ENCODE measurements at regions not wholly inside any gene's neighbourhood (a gene's known extent, or its start where the extent isn't known, plus 50 kb on each side); places are given as distances from the start of the nearest gene placed in this dataset.

DNA sequence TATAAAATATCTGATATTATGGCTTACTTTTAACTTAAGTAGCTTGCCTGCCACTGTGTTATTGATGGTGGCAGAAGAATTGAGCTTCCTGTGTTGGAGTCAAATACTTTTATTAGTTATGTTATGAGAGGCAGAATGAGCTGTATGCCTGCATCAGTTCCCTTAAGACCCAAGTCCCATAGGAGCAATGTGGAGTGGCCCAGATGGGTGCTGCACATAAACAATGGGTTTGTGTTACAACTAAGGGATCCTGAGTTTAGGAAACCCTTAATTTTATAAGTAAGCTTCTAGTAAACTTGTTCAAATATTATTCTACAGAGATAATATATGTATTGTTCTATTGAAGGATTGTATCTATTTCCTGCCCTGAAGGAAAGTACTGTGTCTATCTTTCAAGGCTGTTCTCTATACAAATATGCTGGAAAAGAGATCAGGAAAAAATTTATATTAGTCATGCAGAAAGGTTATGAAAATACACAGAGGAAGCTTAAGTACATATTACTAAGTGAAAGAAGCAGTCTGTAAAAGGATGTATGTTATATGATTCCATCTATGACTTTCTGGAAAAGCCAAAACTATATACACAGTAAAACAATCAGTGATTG, 2018.0 kb upstream of the PCDH20 start:
- DNase-seq = no peak

DNA sequence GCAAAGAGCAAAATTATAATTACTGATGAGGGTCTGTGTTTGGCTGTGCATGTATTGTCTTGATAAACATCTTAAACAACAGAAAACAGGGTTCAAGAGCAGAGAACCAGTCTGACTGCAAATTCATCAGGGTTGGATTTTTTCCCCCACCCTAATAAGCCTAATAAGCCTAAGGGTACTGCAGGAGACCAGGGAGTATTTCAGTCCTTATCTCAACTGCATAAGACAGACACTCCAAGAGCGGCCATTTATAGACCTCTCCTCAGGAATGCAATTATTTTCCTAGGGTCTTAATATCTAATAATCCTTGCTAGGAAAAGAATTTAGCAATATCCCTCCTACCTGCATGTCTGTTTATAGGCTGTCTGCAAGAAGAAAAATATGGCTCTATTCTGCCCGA, 2011.5 kb upstream of the PCDH20 start:
- DNase-seq = no peak

DNA sequence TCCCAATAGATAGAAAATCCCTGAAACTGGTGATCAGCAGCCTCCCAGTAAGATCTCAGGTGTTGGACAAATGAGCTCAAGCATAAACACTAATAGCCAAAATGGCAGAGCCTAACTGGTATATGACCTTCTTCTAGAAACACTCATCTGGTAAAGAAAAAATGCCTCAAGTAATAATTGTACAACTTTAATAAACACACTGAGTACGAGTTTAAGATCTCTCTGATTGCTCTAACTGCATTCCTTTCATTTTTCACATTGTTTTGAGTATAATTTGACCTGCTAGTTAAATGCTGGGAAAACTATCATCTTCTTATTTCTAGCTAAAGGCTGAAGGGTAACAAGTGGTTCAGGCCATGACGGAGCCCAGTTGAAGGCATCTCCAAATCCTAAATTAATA, 2009.5 kb upstream of the PCDH20 start:
- DNase-seq = no peak

DNA sequence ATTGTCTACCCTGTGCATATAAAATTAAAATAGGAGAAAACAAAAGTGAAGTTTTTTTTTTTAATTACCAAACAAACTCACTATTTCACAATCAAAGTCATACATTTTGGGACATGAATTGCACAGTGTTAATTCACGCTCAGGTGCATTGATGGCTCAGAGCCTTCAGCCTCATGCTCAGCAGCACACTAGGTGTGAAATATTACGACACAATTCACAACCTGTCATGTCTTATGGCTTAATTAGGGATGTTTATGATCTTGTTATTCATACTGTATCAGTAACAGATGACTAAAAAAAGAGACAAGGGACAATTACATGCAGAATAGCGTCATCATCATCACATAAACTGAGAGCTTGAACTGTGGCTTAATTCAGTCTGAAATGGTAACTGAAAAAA, 2005.5 kb upstream of the PCDH20 start:
- DNase-seq = no peak

- DNase-seq = no peak
These were observed 2005.0 kb upstream of the PCDH20 start for GRCh38 chr13:63420685-63421084.

DNA sequence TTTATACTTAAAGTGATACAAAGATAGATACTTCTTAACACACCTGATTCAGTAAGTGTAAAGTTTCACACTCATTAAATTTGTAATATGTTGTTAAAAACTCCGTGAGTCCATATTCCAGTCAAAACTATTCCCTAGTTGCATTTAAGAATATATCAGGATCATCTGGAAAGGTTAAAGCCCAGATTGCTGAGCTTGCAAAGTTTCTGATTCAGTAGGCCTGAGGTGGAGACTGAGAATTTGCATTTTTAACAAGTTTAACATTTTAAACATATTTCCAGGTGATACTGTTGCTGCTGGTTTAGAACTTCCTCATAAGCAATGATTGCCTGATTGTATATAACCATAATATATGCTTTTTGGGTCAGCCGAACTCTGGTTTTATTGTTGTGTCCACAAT, 1998.6 kb upstream of the PCDH20 start:
- no peak for DNase-seq

DNA sequence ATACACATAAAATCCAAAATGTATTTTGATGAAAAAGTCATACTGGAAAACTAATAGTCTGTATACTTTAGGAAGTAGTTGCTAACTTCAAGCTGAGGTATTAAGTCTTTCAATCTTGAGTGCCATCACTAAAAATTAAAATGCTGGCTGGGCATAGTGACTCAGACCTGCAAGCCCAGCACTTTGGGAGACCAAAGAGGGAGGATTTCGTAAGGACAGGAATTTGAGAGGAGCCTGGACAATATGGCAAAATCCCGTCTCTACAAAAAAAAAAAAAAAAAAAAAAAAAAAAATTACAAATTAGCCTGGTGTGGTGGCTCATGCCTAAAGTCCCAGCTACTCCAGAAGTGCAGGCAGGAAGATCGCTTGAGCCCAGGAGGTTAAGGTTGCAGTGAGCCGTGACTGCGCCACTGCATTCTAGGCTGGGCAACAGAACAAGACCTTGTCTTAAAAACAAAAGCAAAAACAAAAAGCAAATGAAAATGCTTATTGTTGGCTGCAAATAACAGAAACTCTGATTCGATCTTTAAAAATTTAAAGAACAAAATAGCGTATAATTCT, 1994.2 kb upstream of the PCDH20 start:
- DNase-seq = no peak

GRCh38 chr13:63408331-63409189, 1992.9 kb upstream of the PCDH20 start:
- DNase-seq = no peak

- no peak for DNase-seq
These were observed 1988.1 kb upstream of the PCDH20 start for GRCh38 chr13:63403733-63404132.

DNA sequence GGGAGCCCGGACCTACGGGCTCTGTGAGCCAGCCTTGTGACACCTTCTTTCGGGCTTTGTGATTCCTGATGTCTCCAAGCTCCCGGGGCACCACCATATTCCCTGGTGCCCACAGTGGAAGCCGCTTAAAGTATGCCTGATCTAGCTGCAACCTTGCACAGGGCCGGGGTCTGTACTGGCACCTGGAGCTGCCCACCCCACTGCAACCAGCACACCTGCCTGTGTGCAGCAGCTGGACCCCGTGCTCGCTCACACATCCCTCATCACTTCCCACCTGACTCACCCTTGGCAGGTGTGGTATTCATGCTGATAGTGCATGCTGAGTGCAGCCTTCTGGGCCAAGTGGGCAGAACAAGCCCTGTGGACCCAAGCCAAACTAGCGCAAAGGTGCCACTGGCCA, 1981.1 kb upstream of the PCDH20 start:
- no peak for DNase-seq

DNA sequence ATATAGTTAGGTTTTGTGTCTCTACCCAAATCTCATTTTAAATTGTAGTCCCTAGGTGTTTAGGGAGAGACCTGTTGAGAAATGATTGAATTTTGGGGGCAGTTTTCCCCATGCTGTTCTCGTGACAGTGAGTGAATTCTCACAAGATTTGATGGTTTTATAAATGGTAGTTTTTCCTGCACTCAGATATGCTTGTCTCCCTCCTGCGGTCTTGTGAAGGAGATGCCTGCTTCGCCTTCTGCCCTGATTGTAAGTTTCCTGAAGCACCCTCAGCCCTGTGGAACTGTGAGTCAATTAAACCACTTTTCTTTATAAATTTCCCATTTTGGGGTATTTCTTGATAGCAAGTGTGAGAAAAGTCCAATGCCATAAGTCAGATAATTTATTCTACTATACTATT, 1977.5 kb upstream of the PCDH20 start:
- DNase-seq = no peak

GRCh38 chr13:63389756-63390155, 1974.1 kb upstream of the PCDH20 start:
- DNase-seq = no peak

GRCh38 chr13:63381078-63381859, 1965.6 kb upstream of the PCDH20 start:
- DNase-seq = no peak

DNA sequence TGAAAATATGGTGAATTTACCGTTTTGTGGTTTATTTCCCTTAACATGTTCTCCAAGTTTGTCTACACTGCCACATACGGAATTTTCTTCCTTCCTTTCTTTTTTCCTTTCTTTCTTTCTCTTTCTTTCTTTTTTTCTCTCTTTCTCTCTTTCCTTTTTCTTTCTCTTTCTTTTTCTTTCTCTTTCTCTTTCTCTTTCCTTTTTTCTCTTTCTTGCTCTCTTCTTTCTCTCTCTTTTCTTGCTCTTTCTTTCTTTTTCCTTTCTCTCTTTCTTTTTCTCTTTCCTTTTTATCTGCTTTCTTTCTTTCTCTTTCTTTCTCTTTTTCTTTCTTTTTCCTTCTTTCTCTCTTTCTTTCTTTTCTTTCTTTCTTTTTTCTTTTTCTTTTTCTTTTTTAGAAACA, 1962.3 kb upstream of the PCDH20 start:
- no peak for DNase-seq

DNA sequence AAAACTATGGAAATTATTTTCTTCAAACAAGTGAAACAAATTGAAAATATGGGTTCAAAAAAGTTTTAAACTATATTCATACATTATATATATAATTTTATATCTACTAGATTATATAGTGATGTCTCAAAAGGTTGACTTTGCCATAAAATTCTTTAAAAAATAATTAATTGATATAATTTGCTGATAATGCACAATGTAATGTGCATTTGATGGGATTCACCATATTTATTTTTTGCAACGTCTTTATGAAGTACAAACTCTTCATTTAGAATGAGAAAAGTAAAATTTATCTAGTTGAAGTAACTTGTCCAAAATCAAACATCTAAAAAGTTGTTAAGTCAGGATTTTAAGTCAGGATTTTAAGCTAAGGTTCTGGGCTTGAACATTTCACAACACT, 1954.5 kb upstream of the PCDH20 start:
- DNase-seq = no peak

- no peak for DNase-seq
These were observed 1952.0 kb upstream of the PCDH20 start for GRCh38 chr13:63367522-63368198.

DNA sequence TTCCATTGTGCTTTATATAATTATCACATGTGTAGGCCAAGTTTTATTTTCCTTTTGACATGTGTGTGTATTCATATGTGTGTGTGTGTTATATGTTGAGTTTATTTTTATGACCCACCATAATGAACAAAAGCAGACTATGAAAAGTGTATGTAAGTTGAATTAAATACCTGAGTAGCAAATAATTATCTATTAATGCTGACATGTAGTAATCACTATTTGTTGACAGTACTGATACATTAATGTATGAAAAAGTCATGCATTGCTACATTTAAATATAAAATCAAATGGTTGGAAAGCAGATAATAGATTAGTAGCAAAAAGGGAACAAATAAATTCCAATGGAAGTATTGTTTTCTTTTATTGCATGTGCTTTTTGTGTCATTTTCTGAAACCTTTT, 1948.5 kb upstream of the PCDH20 start:
- DNase-seq = no peak

DNA sequence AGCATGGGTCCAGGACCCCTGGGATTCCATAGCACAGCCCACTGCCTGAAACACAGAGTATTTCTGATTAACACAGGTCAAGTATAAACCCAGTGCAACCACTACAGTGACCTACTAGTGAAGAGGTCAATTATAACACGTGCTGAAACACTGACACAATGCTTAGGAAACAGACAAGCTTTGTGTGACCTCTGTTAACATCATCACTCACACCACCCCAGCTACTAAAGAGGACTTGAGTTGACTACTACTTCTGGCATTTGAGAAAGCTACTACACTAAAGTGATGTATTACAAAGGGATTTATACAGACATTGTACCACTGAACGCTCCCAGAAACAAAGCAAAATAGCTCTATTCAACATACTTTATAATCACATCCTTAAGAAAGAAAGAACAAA, 1935.9 kb upstream of the PCDH20 start:
- DNase-seq = no peak

- DNase-seq = no peak
These were observed 1935.4 kb upstream of the PCDH20 start for GRCh38 chr13:63351081-63351480.

GRCh38 chr13:63345835-63346234, 1930.2 kb upstream of the PCDH20 start:
- no peak for DNase-seq

DNA sequence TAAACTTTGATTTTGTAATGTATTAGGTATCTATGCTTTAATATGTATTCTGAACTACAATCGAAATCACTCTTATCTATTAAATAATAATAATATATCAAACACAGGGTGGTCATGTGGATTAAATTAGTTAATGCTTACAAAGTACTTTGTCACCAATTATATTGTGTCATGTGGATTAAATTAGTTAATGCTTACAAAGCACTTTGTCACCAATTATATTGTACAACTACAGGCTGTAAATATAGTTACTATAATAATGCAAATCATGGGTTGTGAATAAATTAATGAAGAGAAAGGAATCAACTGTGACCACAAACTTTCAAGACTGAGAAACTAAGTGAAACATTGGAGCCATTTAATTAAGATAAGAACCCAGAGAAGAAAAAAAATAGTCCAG, 1929.1 kb upstream of the PCDH20 start:
- no peak for DNase-seq

- DNase-seq = no peak
These were observed 1922.3 kb upstream of the PCDH20 start for GRCh38 chr13:63337921-63338320.

DNA sequence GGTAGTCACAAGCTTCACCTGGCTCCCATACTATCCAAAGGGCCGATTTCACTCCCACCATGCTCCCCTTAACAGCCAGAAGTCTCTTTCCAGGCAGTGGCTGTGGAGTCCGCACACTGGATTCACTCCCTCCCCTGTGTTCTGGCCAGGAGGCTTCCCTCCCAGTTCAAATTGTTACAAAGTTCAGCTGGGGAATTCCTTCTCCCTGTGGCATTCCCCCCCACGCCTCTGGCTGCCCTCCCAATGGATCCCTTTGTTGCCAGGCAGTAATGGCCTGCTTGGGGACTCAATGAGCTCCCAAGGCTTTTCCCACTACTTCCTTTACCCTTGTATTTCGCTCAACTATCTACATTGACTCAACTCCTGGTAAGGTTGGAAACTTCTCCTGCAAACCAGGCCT, 1921.4 kb upstream of the PCDH20 start:
- no peak for DNase-seq

Data from activated CD8-positive, alpha-beta memory T cell treated with anti-CD3 and anti-CD28 coated beads, Interleukin-2, amount 50 U/mL, for 4 hours (primary cell).